ENCODE measurements at regions not wholly inside any gene's neighbourhood (a gene's known extent, or its start where the extent isn't known, plus 50 kb on each side); places are given as distances from the start of the nearest gene placed in this dataset.

GRCh38 chr9:84600739-84601138, 68.8 kb upstream of the NTRK2 start:
- no peak overlapping the region for H3K27ac ChIP-seq (ENCODE audit: low read depth, low read length)
- DNase-seq: no peak
- Mint-ChIP-seq H3K9me3 (peaks cover 0 to 7% (median 2%) of the 10 kb centered on the region in 5 donors), H3K4me1 (peaks cover 0 to 8% (median 4%) of the 10 kb centered on the region in 3 donors), H3K27ac (no peak overlapping the region), H3K36me3 (no peaks in the 10 kb centered on the region), H3K4me3 (no peak overlapping the region), H3K27me3 (peaks cover 5 to 10% of the 10 kb centered on the region in 2 donors)
- H3K4me3 ChIP-seq (ENCODE audit: low read length): no peak overlapping the region
- no peaks in the 10 kb centered on the region for H3K36me3 ChIP-seq (ENCODE audit: insufficient read depth, low read length)
- H3K9me3 ChIP-seq (ENCODE audit: low read length): no peaks in the 10 kb centered on the region
- H3K27me3 ChIP-seq (ENCODE audit: insufficient read depth, low read length, poor library complexity, severe bottlenecking): no peaks in the 10 kb centered on the region
- ChIA-PET CTCF (no interaction called here), POLR2A (no interaction called here)
- no peaks in the 10 kb centered on the region for H3K4me1 ChIP-seq (ENCODE audit: insufficient read depth, low read length)

- H3K36me3 Mint-ChIP-seq: no peaks in the 10 kb centered on the region
- no peak for DNase-seq
- H3K4me1 ChIP-seq (ENCODE audit: insufficient read depth, low read length): no peaks in the 10 kb centered on the region
- no peaks in the 10 kb centered on the region for H3K36me3 ChIP-seq (ENCODE audit: insufficient read depth, low read length)
- H3K4me1 Mint-ChIP-seq: no peaks in the 10 kb centered on the region
- no peak overlapping the region for H3K4me3 Mint-ChIP-seq
- POLR2A ChIA-PET: no interaction called here
- H3K9me3 Mint-ChIP-seq: peaks cover 0 to 7% (median 4%) of the 10 kb centered on the region in 5 donors
- H3K27me3 Mint-ChIP-seq: peaks cover 5 to 10% of the 10 kb centered on the region in 2 donors
- no peak overlapping the region for H3K27ac Mint-ChIP-seq
- H3K9me3 ChIP-seq (ENCODE audit: low read length): no peaks in the 10 kb centered on the region
- no peaks in the 10 kb centered on the region for H3K27me3 ChIP-seq (ENCODE audit: insufficient read depth, low read length, poor library complexity, severe bottlenecking)
- H3K4me3 ChIP-seq (ENCODE audit: low read length): no peak overlapping the region
- CTCF ChIA-PET: no interaction called here
- no peak overlapping the region for H3K27ac ChIP-seq (ENCODE audit: low read depth, low read length)
These were observed 65.3 kb upstream of the NTRK2 start for GRCh38 chr9:84604223-84604622.

GRCh38 chr9:84609779-84610178, 59.8 kb upstream of the NTRK2 start:
- no peaks in the 10 kb centered on the region for H3K4me1 Mint-ChIP-seq
- ChIA-PET CTCF (no interaction called here), POLR2A (no interaction called here)
- H3K4me3 Mint-ChIP-seq: no peak overlapping the region
- H3K27me3 Mint-ChIP-seq: peaks cover 3 to 5% of the 10 kb centered on the region in 2 donors
- H3K4me3 ChIP-seq (ENCODE audit: low read length): no peak overlapping the region
- H3K27ac Mint-ChIP-seq: no peak overlapping the region
- H3K36me3 Mint-ChIP-seq: no peaks in the 10 kb centered on the region
- H3K9me3 ChIP-seq (ENCODE audit: low read length): no peaks in the 10 kb centered on the region
- no peaks in the 10 kb centered on the region for H3K4me1 ChIP-seq (ENCODE audit: insufficient read depth, low read length)
- DNase-seq: no peak
- peaks cover 0 to 6% (median 0%) of the 10 kb centered on the region in 5 donors for H3K9me3 Mint-ChIP-seq
- no peak overlapping the region for H3K27ac ChIP-seq (ENCODE audit: low read depth, low read length)
- no peaks in the 10 kb centered on the region for H3K36me3 ChIP-seq (ENCODE audit: insufficient read depth, low read length)
- no peaks in the 10 kb centered on the region for H3K27me3 ChIP-seq (ENCODE audit: insufficient read depth, low read length, poor library complexity, severe bottlenecking)

DNA sequence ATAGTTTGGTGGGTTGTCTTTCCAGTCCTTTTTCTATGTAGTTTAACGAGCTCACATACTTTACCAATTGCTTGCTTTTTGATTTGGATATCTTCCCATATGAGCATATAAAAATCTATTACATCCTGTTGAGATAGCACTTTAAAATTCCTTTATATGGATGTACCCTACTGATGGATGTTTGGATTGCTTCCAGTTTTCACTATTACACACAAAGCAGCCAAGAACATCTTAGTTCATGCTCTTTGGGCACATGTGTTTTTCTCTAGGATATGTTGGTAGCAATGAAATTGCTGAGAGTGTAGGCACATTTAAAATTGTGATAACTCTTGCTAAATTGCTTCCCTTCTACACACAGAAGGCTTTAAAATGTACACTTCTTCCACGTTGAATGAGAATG, 56.1 kb upstream of the NTRK2 start:
- Histone ChIP-seq H3K27me3 (ENCODE audit: insufficient read depth, low read length, poor library complexity, severe bottlenecking) (no peaks in the 10 kb centered on the region), H3K9me3 (ENCODE audit: low read length) (no peaks in the 10 kb centered on the region), H3K4me3 (ENCODE audit: low read length) (no peak overlapping the region), H3K4me1 (ENCODE audit: insufficient read depth, low read length) (no peaks in the 10 kb centered on the region), H3K36me3 (ENCODE audit: insufficient read depth, low read length) (no peaks in the 10 kb centered on the region), H3K27ac (ENCODE audit: low read depth, low read length) (no peak overlapping the region)
- no peaks in the 10 kb centered on the region for H3K36me3 Mint-ChIP-seq
- peaks cover 0 to 3% (median 0%) of the 10 kb centered on the region in 5 donors for H3K9me3 Mint-ChIP-seq
- no peak for DNase-seq
- no peak overlapping the region for H3K4me3 Mint-ChIP-seq
- CTCF ChIA-PET: no interaction called here
- H3K27ac Mint-ChIP-seq: no peak overlapping the region
- POLR2A ChIA-PET: no interaction called here
- no peaks in the 10 kb centered on the region for H3K4me1 Mint-ChIP-seq
- H3K27me3 Mint-ChIP-seq: peaks cover 0 to 6% of the 10 kb centered on the region in 2 donors

- Mint-ChIP-seq H3K9me3 (peaks cover 0 to 5% (median 0%) of the 10 kb centered on the region in 5 donors), H3K36me3 (no peaks in the 10 kb centered on the region), H3K27me3 (peaks cover 0 to 6% of the 10 kb centered on the region in 2 donors), H3K4me1 (no peaks in the 10 kb centered on the region), H3K27ac (peak overlapping the region in 1 of 8 donors; percentile 21), H3K4me3 (no peak overlapping the region)
- DNase-seq: no peak
- H3K27me3 ChIP-seq (ENCODE audit: insufficient read depth, low read length, poor library complexity, severe bottlenecking): no peaks in the 10 kb centered on the region
- H3K27ac ChIP-seq (ENCODE audit: low read depth, low read length): no peak overlapping the region
- H3K36me3 ChIP-seq (ENCODE audit: insufficient read depth, low read length): no peaks in the 10 kb centered on the region
- H3K9me3 ChIP-seq (ENCODE audit: low read length): no peaks in the 10 kb centered on the region
- POLR2A ChIA-PET: no interaction called here
- H3K4me3 ChIP-seq (ENCODE audit: low read length): no peak overlapping the region
- H3K4me1 ChIP-seq (ENCODE audit: insufficient read depth, low read length): no peaks in the 10 kb centered on the region
- CTCF ChIA-PET: no interaction called here
These were observed 54.0 kb upstream of the NTRK2 start for GRCh38 chr9:84615544-84615943.

- H3K36me3 Mint-ChIP-seq: no peaks in the 10 kb centered on the region
- Histone ChIP-seq H3K9me3 (ENCODE audit: low read length) (no peaks in the 10 kb centered on the region), H3K27me3 (ENCODE audit: insufficient read depth, low read length, poor library complexity, severe bottlenecking) (no peaks in the 10 kb centered on the region), H3K27ac (ENCODE audit: low read depth, low read length) (no peak overlapping the region), H3K4me3 (ENCODE audit: low read length) (no peak overlapping the region), H3K36me3 (ENCODE audit: insufficient read depth, low read length) (no peaks in the 10 kb centered on the region), H3K4me1 (ENCODE audit: insufficient read depth, low read length) (no peaks in the 10 kb centered on the region)
- no peak overlapping the region for H3K4me3 Mint-ChIP-seq
- H3K27ac Mint-ChIP-seq: no peak overlapping the region
- H3K4me1 Mint-ChIP-seq: no peaks in the 10 kb centered on the region
- no peak for DNase-seq
- POLR2A ChIA-PET: no interaction called here
- H3K9me3 Mint-ChIP-seq: peaks cover 0 to 5% (median 0%) of the 10 kb centered on the region in 5 donors
- CTCF ChIA-PET: no interaction called here
- H3K27me3 Mint-ChIP-seq: peaks cover 0 to 8% of the 10 kb centered on the region in 2 donors
These were observed 52.0 kb upstream of the NTRK2 start for GRCh38 chr9:84617411-84618029.

Data from CD8-positive, alpha-beta memory T cell (primary cell).